A549 (cell line): ENCODE measurements at regions not wholly inside any gene's neighbourhood (a gene's known extent, or its start where the extent isn't known, plus 50 kb on each side); places are given as distances from the start of the nearest gene placed in this dataset.

Source experiments
- ATAC-seq, 2 experiments: fragments of 200-7000 bp in 1 of 2; fragments of >200 bp in 1 of 2; cut with Nextera tagmentation in 1 of 2; cut with Tn5 transposase in 1 of 2; 3 replicates each; pipeline versions ENCODE4 v1.8.0 to v1.9.1; 2018 to 2020; ENCODE audit warnings: mild to moderate bottlenecking in 1 of 2, moderate library complexity in 1 of 2
- CTCF ChIA-PET: fragments of 300-600 bp; sonication (Branson Sonifier 250); formaldehyde crosslinking; extraction: SDS; loops from one replicate; lab custom pipeline; 2021; ENCODE audit warnings: antibody characterized with exemption, inconsistent platforms; lab: Yijun Ruan, JAX
- POLR2A ChIA-PET: fragments of 350-600 bp; formaldehyde crosslinking; extraction: SDS; loops from one replicate; lab custom pipeline; 2021; ENCODE audit warnings: antibody characterized with exemption, inconsistent platforms; lab: Yijun Ruan, JAX
- DNase-seq, 2 experiments: peaks; one replicate each; pipeline versions ENCODE4 v3.0.0 to v3.0.0-alpha.2; 2011 to 2016; ENCODE audit warnings: low read depth in 1 of 2, low spot score in 1 of 2
- FAIRE-seq: peaks from 2 replicates; lab custom pipeline; 2011; peaks lifted over from hg19 to GRCh38; lab: Jason Lieb, UNC
- H3K27ac ChIP-seq, 2 experiments: fragments of >200 bp; sonication (Bioruptor Twin); formaldehyde crosslinking; 3 replicates each; pipeline ENCODE4 v1.5.1; 2016 to 2017
- H3K4me1 ChIP-seq: fragments of >200 bp; sonication (Bioruptor Twin); formaldehyde crosslinking; 3 replicates; pipeline ENCODE4 v1.6.1; 2016
- H3K4me2 ChIP-seq: fragments of >200 bp; sonication (Bioruptor Twin); formaldehyde crosslinking; 3 replicates; pipeline ENCODE4 v1.6.1; 2016
- H3K4me3 ChIP-seq: fragments of >200 bp; sonication (Bioruptor Twin); formaldehyde crosslinking; 3 replicates; pipeline ENCODE4 v1.5.1; 2016
- H3K9me3 ChIP-seq: fragments of >200 bp; sonication (Bioruptor Twin); formaldehyde crosslinking; 3 replicates; pipeline ENCODE4 v1.6.1; 2016
- BHLHE40 ChIP-seq: IDR thresholded peaks from 2 replicates; pipeline ENCODE4 v1.6.1; 2012; ENCODE audit warnings: low read depth, low read length, inconsistent platforms
- CBX8 ChIP-seq: fragments of 200-600 bp; sonication (generic); IDR thresholded peaks from 2 replicates; pipeline ENCODE4 v1.6.1; 2016
- CEBPB ChIP-seq, 2 experiments: fragments of >200 bp in 1 of 2; sonication (Bioruptor Twin) in 1 of 2; formaldehyde crosslinking in 1 of 2; IDR thresholded peaks; 2 replicates each; pipeline ENCODE4 v1.6.1; 2012 to 2016
- EP300 ChIP-seq, 2 experiments: fragments of >200 bp; sonication (Bioruptor Twin); formaldehyde crosslinking; IDR thresholded peaks; 2 replicates in 1 of 2; 3 replicates in 1 of 2; pipeline ENCODE4 v1.6.1; 2016 to 2017
- FOSL2 ChIP-seq, 2 experiments: fragments of 450-650 bp in 1 of 2; fragments of >200 bp in 1 of 2; sonication (Bioruptor Twin) in 1 of 2; formaldehyde crosslinking; IDR thresholded peaks; 2 replicates each; pipeline versions ENCODE4 v1.5.0 to v1.6.1; 2016 to 2020; ENCODE audit warnings: mild to moderate bottlenecking in 1 of 2, moderate library complexity in 1 of 2
- GATA3 ChIP-seq: IDR thresholded peaks from 2 replicates; pipeline ENCODE4 v1.6.1; 2012; ENCODE audit warnings: borderline replicate concordance
- HES2 ChIP-seq: fragments of >200 bp; sonication (Bioruptor Twin); formaldehyde crosslinking; IDR thresholded peaks from 2 replicates; pipeline ENCODE4 v1.6.1; 2016
- HOXA7 ChIP-seq: fragments of 250-450 bp; sonication (Bioruptor Pico); IDR thresholded peaks from 2 replicates; pipeline ENCODE4 v1.5.0; 2020; ENCODE audit warnings: mild to moderate bottlenecking, moderate library complexity
- HOXB13 ChIP-seq: fragments of 250-450 bp; sonication (Bioruptor Pico); IDR thresholded peaks from 2 replicates; pipeline ENCODE4 v1.5.0; 2020; ENCODE audit warnings: low read depth, mild to moderate bottlenecking, moderate library complexity
- KDM1A ChIP-seq: fragments of 200-600 bp; sonication (generic); IDR thresholded peaks from 2 replicates; pipeline ENCODE4 v1.6.1; 2016; ENCODE audit warnings: low read depth, mild to moderate bottlenecking
- NFE2L2 ChIP-seq: fragments of 150-350 bp; conservative IDR thresholded peaks from 2 replicates; pipeline ENCODE4 v1.6.1; 2014; ENCODE audit warnings: low read length
- NPAS2 ChIP-seq: fragments of 250-450 bp; sonication (Bioruptor Pico); IDR thresholded peaks from 2 replicates; pipeline ENCODE4 v1.8.0; 2022; ENCODE audit warnings: mild to moderate bottlenecking, moderate library complexity, borderline replicate concordance
- NR3C1 ChIP-seq: fragments of >200 bp; sonication (Bioruptor Twin); formaldehyde crosslinking; IDR thresholded peaks from 3 replicates; pipeline ENCODE4 v1.6.1; 2017
- POLR2A ChIP-seq: IDR thresholded peaks from 2 replicates; pipeline ENCODE4 v1.6.1; 2012; ENCODE audit warnings: mild to moderate bottlenecking, low read length
- RARB ChIP-seq: fragments of 250-450 bp; sonication (Bioruptor Pico); IDR thresholded peaks from 2 replicates; pipeline ENCODE4 v1.8.0; 2021; ENCODE audit warnings: mild to moderate bottlenecking, moderate library complexity
- RNF2 ChIP-seq: fragments of 200-600 bp; sonication (generic); IDR thresholded peaks from 2 replicates; pipeline ENCODE4 v1.6.1; 2016; ENCODE audit warnings: low read depth, mild to moderate bottlenecking, antibody characterized with exemption, moderate library complexity, borderline replicate concordance
- SMC3 ChIP-seq: fragments of >200 bp; sonication (Bioruptor Twin); formaldehyde crosslinking; IDR thresholded peaks from 3 replicates; pipeline ENCODE4 v1.6.1; 2018; ENCODE audit warnings: inconsistent platforms
- SREBF2 ChIP-seq: fragments of 450-650 bp; IDR thresholded peaks from 2 replicates; pipeline ENCODE4 v1.6.1; 2014; ENCODE audit warnings: mild to moderate bottlenecking, moderate library complexity
- TP53 ChIP-seq: fragments of 250-450 bp; sonication (Bioruptor Pico); IDR thresholded peaks from 2 replicates; pipeline ENCODE4 v1.5.0; 2021; ENCODE audit warnings: mild to moderate bottlenecking, moderate library complexity
- ZC3H11A ChIP-seq: fragments of 450-650 bp; IDR thresholded peaks from 2 replicates; pipeline ENCODE4 v1.6.1; 2014; ENCODE audit warnings: antibody characterized with exemption, mild to moderate bottlenecking
- ZFP36 ChIP-seq: fragments of 450-650 bp; IDR thresholded peaks from 2 replicates; pipeline ENCODE4 v1.6.1; 2014; ENCODE audit warnings: borderline replicate concordance; ENCODE audit not compliant: partially characterized antibody
- ZNF302 ChIP-seq: fragments of 250-450 bp; sonication (Bioruptor Pico); IDR thresholded peaks from 2 replicates; pipeline ENCODE4 v1.9.0; 2021; ENCODE audit warnings: inconsistent platforms, mild to moderate bottlenecking, moderate library complexity
- ZSCAN20 ChIP-seq: fragments of 250-450 bp; sonication (Bioruptor Pico); IDR thresholded peaks from 2 replicates; pipeline ENCODE4 v1.8.0; 2022; ENCODE audit warnings: mild to moderate bottlenecking, moderate library complexity
- WGBS: methylation state at CpG from one replicate; pipeline ENCODE4 v1.1.6; 2017; ENCODE audit errors: missing lambda C conversion rate; 5-methylcytosine and 5-hydroxymethylcytosine counted together
- TF ChIP-seq, protein P1 (sequence below): fragments of 250-450 bp; sonication (Bioruptor Pico); IDR thresholded peaks from 2 replicates; pipeline ENCODE4 v1.5.0; 2021; ENCODE audit warnings: mild to moderate bottlenecking, moderate library complexity, borderline replicate concordance
- TF ChIP-seq, protein P2 (sequence below): IDR thresholded peaks from 2 replicates; pipeline ENCODE4 v1.6.1; 2012
- TF ChIP-seq, protein P3 (sequence below): IDR thresholded peaks from 2 replicates; pipeline ENCODE4 v1.6.1; 2012
- TF ChIP-seq, protein P4 (sequence below): fragments of 250-450 bp; sonication (Bioruptor Pico); IDR thresholded peaks from 2 replicates; pipeline ENCODE4 v1.5.0; 2020; ENCODE audit warnings: low read depth, mild to moderate bottlenecking, moderate library complexity
- TF ChIP-seq, protein P5 (sequence below): fragments of >200 bp; sonication (Bioruptor Twin); formaldehyde crosslinking; IDR thresholded peaks from 3 replicates; pipeline ENCODE4 v1.6.1; 2016

DNA sequence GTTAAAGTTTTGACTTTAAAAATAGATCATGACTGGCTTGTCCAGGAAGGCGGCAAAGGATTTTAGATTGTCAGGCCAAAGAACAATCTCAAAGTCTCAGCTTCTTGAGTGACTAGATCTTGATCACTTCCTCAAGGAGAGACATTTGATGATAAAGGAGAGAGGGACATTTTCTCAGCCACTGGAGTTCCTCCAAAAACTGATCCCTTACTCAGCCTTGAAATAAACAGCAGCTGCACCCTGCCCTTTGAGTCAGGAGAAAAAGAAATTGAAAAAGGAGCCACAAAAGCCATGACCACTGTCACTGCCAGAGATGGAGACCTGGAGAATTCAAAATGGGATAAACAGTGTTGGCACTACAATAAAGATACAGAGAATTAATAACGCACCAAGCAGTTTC lies 288.4 kb upstream of the PRMT6 start:
- CTCF ChIA-PET: no interaction called here
- TF ChIP-seq HES2 (no peak), TP53 (no peak), SREBF2 (no peak), HOXB13 (no peak), ZFP36 (no peak), CBX8 (no peak), ZNF302 (CRISPR knock-in tag) (no peak), NPAS2 (CRISPR knock-in tag) (no peak), ZC3H11A (no peak), BHLHE40 (no peak), CEBPB (IDR thresholded peaks at IDR 0.05) (no peak), HOXA7 (no peak)
- TF ChIP-seq, protein P1, sequence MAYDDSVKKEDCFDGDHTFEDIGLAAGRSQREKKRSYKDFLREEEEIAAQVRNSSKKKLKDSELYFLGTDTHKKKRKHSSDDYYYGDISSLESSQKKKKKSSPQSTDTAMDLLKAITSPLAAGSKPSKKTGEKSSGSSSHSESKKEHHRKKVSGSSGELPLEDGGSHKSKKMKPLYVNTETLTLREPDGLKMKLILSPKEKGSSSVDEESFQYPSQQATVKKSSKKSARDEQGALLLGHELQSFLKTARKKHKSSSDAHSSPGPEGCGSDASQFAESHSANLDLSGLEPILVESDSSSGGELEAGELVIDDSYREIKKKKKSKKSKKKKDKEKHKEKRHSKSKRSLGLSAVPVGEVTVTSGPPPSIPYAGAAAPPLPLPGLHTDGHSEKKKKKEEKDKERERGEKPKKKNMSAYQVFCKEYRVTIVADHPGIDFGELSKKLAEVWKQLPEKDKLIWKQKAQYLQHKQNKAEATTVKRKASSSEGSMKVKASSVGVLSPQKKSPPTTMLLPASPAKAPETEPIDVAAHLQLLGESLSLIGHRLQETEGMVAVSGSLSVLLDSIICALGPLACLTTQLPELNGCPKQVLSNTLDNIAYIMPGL (CRISPR knock-in tag): no peak
- TF ChIP-seq, protein P2, sequence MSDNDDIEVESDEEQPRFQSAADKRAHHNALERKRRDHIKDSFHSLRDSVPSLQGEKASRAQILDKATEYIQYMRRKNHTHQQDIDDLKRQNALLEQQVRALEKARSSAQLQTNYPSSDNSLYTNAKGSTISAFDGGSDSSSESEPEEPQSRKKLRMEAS: no peak
- TF ChIP-seq, protein P3, sequence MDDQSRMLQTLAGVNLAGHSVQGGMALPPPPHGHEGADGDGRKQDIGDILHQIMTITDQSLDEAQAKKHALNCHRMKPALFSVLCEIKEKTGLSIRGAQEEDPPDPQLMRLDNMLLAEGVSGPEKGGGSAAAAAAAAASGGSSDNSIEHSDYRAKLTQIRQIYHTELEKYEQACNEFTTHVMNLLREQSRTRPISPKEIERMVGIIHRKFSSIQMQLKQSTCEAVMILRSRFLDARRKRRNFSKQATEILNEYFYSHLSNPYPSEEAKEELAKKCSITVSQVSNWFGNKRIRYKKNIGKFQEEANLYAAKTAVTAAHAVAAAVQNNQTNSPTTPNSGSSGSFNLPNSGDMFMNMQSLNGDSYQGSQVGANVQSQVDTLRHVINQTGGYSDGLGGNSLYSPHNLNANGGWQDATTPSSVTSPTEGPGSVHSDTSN: no peak
- H3K4me2 ChIP-seq: no peak overlapping the region

DNA sequence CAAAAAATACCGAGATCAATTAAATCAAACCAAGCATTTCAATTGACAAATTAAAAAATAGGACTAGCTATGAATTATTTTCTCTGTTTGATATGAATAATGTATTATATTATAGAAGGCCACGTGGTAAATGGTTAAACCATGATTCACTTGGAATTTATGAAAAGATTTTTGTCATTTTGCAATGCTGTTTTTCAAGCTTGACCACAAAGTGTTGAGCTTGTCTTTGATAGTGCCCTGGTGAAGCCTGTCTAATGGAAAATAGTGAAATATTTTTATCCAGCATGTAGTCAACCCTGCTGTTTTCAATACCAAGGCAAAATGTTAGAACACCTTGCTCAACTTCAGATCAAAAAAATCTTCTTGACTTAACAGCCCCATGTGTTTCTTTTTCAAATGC lies 288.0 kb upstream of the PRMT6 start:
- Histone ChIP-seq H3K27ac (no peak overlapping the region), H3K4me1 (no peaks in the 10 kb centered on the region), H3K4me2 (no peak overlapping the region), H3K9me3 (no peaks in the 10 kb centered on the region), H3K4me3 (no peak overlapping the region)
- WGBS: 2% methylated on average over 2 of the region's 2 CpGs
- DNase-seq: no peak
- no peak for ATAC-seq
- TF ChIP-seq, protein P4, sequence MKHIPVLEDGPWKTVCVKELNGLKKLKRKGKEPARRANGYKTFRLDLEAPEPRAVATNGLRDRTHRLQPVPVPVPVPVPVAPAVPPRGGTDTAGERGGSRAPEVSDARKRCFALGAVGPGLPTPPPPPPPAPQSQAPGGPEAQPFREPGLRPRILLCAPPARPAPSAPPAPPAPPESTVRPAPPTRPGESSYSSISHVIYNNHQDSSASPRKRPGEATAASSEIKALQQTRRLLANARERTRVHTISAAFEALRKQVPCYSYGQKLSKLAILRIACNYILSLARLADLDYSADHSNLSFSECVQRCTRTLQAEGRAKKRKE: no peak
- no peak for TF ChIP-seq BHLHE40
- TF ChIP-seq ZSCAN20 (CRISPR knock-in tag): no peak
- no peak for TF ChIP-seq POLR2A
- no peak for TF ChIP-seq NR3C1
- no peak for TF ChIP-seq GATA3
- no peak for TF ChIP-seq CEBPB (IDR thresholded peaks at IDR 0.05)
- CTCF ChIA-PET: no interaction called here
- FAIRE-seq: no peak
- POLR2A ChIA-PET: no interaction called here

More for the DNA sequence above, 288.4 kb upstream of the PRMT6 start:
- FAIRE-seq (no peak), ATAC-seq (no peak), DNase-seq (no peak)
- POLR2A ChIA-PET: no interaction called here
- H3K4me3 ChIP-seq: no peak overlapping the region
- no peaks in the 10 kb centered on the region for H3K4me1 ChIP-seq
- H3K9me3 ChIP-seq: no peaks in the 10 kb centered on the region
- WGBS: 5% methylated on average over 2 of the region's 2 CpGs
- no peak overlapping the region for H3K27ac ChIP-seq

GRCh38 chr1:106773206-106773605 lies 283.3 kb upstream of the PRMT6 start:
- 0% methylated on average over 1 of the region's 2 CpGs for WGBS
- Histone ChIP-seq H3K27ac (no peak overlapping the region), H3K4me2 (no peak overlapping the region)
- no peak for FAIRE-seq
- no peak for TF ChIP-seq FOSL2 (IDR thresholded peaks at IDR 0.05)
- TF ChIP-seq FOSL2 (CRISPR knock-in tag; IDR thresholded peaks at IDR 0.05): no peak
- no peak for TF ChIP-seq POLR2A
- TF ChIP-seq NFE2L2: no peak
- no peak for TF ChIP-seq CBX8
- TF ChIP-seq RARB: no peak
- TF ChIP-seq KDM1A: no peak
- TF ChIP-seq, protein P5, sequence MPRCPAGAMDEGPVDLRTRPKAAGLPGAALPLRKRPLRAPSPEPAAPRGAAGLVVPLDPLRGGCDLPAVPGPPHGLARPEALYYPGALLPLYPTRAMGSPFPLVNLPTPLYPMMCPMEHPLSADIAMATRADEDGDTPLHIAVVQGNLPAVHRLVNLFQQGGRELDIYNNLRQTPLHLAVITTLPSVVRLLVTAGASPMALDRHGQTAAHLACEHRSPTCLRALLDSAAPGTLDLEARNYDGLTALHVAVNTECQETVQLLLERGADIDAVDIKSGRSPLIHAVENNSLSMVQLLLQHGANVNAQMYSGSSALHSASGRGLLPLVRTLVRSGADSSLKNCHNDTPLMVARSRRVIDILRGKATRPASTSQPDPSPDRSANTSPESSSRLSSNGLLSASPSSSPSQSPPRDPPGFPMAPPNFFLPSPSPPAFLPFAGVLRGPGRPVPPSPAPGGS: no peak
- no peak for TF ChIP-seq EP300 (IDR thresholded peaks at IDR 0.05)
- no peak for TF ChIP-seq CEBPB (IDR thresholded peaks at IDR 0.05)
- TF ChIP-seq, protein P1 (CRISPR knock-in tag): no peak
- TF ChIP-seq ZNF302 (CRISPR knock-in tag): no peak
- no peak for TF ChIP-seq SMC3
- TF ChIP-seq RNF2: no peak
- TF ChIP-seq, protein P3: no peak
- TF ChIP-seq, all 56 proteins: peak for 0
- no peak for DNase-seq
- CTCF ChIA-PET: no interaction called here
- ATAC-seq: no peak
- Histone ChIP-seq H3K4me1 (no peaks in the 10 kb centered on the region), H3K9me3 (no peaks in the 10 kb centered on the region), H3K4me3 (no peak overlapping the region)
- POLR2A ChIA-PET: no interaction called here
